DLD1 (cell line): ENCODE measurements at regions not wholly inside any gene's neighbourhood (a gene's known extent, or its start where the extent isn't known, plus 50 kb on each side); places are given as distances from the start of the nearest gene placed in this dataset.

Source experiments
- in situ Hi-C: cut with HindIII; loops from 2 replicates; pipeline ENCODE4 v1.10.0; 2017; ENCODE audit warnings: low sequenced_read_pairs

- in situ Hi-C loops: no loop called here
Measured at GRCh38 chr3:117059067-117059955, 349.7 kb downstream of the TUSC7 start.

DNA sequence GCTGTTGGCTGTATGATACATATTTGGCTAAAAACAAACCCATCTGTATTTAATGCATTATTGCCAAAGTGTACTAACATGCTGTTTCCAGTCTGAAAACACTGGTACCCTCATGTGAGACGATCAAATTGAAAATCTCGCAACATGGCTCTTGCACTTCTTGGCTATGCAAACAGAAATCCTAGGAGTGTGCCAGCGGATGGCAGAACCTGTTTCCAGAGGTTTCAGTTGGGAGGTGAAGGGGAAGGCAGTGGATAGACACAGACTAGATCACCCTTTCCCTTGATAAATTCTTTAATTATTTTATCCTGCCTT, 350.3 kb downstream of the TUSC7 start:
- in situ Hi-C loops: no loop called here

DNA sequence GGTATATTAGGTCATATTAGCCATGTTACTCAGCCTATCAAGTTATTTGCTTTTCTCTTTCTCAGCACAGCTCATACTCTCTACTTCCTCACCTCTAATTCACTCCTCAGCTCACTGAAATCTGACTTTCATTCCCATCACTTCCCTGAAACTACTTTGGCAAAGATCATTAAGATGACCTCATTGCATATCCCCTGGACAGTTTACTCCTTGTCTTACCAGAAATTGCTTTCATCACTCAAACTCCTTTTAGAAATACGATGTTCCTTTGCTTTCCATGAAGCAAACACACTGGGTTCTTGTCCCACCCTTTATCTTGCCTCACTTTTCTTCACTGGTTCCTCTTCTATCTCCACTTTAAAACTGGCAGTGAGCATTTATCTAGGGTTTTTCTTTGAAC, 354.4 kb downstream of the TUSC7 start:
- in situ Hi-C loops: no loop called here

DNA sequence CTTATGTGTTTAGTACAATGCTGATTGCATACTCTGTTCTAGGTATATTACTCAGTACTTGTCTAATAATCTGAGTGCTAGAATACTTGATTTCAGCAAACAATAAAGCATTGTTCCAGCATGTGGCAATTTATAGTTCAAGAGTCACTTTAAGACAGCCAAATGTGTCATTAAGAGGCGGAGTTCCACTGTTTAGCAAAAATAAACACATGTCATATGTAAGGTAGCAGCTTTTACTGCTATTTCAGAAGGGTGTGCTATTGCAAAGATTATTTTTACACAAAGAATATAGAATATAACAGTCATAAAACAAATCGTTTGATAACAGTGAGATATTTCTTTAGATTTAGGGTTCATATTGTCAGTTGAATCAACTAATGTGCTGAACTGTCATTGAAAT, 358.7 kb downstream of the TUSC7 start:
- in situ Hi-C loops: no loop called here

DNA sequence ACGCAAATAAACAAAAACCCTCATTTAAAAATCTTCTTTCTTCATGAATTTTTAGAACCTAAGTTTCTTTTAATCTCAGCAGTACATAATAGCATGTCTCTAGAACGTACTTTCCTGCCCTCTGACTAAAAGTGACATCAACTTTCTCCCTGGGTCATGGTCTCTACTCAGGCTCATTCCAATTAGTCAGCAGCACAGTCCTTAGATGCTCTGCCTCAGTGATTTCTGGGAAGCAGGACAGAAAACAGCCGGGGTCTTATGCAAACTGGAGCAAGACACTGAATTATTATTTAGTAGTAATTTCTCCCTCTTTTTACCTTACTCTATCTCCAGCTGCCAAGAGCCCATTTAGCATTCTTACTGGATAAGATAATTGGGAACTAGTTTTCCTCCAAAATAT, 365.2 kb downstream of the TUSC7 start:
- in situ Hi-C loops: no loop called here

DNA sequence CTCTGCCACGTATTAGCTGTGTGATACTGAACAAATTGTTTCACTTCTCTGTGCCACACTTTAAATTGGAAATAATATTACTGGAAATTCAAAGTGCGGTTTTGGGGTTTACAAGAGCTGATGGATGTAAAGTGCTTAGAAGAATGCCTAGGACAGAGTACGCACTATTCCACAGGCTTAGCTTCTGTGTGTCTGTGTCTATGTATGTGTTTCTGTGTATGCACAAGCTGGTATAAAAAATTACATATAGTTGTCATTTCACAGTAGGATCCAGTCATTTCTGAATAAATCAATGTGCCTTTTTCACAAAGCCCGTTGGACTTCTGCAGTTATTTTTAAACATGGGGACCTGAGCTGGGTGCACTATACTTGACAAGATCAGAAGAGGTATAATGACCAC, 370.4 kb downstream of the TUSC7 start:
- in situ Hi-C loops: no loop called here

DNA sequence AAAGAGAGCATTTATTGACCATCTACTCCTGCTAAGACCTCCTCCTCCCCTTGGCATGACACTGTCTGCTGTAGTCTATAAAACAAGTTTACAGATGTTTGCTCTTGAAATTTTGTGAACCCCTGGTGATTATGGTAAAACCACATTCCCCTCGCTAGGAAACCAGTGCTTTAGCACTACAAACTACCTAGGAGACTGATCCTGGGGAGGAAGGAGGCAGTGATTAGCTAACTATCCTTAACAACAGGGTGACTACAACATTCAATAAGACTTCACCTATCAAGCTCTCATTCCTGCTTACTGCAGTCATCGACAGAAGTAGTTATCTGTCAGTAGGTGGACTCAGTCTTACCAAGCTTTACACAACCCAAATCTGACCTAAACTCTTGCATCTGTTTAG, 371.3 kb downstream of the TUSC7 start:
- in situ Hi-C loops: no loop called here

- in situ Hi-C loops: no loop called here
Measured at GRCh38 chr3:117084277-117084676, 374.7 kb downstream of the TUSC7 start.

DNA sequence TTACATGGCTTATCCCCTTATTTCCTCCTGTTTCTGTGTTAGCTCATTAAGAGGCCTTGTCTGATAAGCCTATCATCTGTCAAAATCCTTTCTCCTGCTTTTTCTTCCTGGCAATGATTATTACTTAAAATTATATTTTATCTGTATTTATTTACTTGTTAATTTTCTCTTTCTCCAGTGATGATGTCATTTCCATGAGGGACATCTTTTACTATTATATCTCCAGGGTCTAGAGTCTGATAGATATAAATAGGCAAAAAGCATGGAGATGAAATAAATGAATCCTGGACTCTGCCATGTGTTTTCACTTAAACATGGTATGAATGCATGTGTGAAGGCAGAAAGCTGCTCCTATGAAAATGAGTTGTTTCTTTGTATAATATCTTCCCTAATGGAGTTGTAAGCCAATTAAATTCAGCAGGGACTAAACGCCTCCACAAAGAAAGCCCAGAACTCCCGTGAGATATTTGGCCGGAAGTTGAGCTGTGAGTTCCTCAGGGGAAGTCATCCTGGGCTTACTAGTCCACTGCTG, 375.2 kb downstream of the TUSC7 start:
- in situ Hi-C loops: no loop called here

DNA sequence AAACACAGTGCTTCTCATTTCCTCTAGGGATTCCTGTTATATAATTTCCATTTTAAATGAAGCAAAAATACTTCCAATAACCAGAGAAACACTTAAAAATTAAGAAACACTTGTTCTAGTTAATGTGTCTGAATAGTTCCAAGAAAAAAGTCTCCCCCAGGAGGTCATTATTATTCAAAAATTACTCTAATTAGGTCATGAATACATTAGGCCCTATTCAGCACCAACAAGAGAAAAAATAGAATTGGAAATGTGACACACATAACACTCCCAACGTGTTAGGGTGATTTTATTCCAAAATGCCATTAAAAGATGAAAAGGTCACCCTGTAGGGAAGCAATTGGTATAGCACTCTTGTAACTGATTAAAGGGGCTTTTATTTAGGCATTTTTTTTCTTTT, 382.1 kb downstream of the TUSC7 start:
- in situ Hi-C loops: no loop called here

GRCh38 chr3:117096549-117096948, 387.0 kb downstream of the TUSC7 start:
- in situ Hi-C loops: no loop called here

GRCh38 chr3:117097351-117097750, 387.8 kb downstream of the TUSC7 start:
- in situ Hi-C loops: no loop called here

DNA sequence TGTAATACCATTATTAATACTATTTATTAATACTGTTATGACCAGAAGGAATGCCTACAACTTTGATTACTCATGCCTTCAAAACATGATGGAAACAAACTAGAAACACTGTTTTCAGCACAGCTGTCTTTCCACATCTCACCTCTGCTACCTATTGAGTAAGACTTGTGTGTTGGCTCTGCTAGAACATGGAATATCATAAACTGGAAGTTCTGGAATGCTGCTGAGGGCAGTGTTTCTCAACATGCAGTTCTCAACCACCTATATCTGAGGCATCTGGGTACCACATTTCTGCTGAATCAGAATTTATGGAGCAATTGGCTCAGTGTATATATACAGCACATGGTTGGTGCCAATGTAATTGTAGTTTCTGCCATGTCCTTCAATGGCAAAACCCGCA, 392.1 kb downstream of the TUSC7 start:
- in situ Hi-C loops: no loop called here

- in situ Hi-C loops: no loop called here
Measured at GRCh38 chr3:117102426-117102825, 392.8 kb downstream of the TUSC7 start.

DNA sequence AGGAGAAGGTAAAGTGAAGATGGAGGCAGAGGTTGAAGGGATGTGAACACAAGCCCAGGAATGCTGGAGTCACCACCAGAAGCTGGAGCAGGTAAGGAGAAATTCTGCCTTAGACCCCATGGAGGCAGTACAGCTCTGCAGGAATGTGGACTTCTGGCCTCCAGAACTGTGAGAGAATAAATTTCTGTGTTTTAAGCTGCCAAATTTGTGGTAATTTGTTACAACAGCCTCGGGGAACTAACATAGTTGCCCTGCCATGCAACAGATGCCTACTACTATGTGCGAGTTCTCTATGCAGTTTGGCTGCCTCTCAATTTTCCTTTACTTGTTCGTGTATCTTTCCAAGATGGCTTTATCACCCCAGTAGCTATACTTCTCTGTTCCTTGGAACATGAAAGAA, 394.1 kb downstream of the TUSC7 start:
- in situ Hi-C loops: no loop called here

DNA sequence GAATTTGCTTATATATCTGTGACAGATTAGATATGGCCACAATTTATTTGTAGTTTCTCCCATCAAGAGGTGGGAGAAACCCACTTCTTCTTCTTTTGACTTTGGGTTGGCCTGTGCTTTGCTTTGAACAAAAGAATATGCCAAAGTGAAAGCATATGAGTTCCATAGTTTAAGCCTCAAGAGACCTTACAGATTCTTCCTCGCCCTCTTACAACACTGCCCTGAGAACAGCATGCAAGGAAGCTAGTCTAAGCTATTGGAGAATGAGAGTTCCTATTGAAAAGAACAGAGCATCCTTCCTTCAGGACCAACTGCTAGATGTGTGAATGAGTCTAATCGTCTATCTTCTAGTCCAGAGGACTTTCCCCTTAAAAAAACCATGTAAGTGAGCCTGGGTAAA, 394.8 kb downstream of the TUSC7 start:
- in situ Hi-C loops: no loop called here

GRCh38 chr3:117104792-117105191, 395.2 kb downstream of the TUSC7 start:
- in situ Hi-C loops: no loop called here

GRCh38 chr3:117105686-117106085, 396.1 kb downstream of the TUSC7 start:
- in situ Hi-C loops: no loop called here

GRCh38 chr3:117106396-117106795, 396.8 kb downstream of the TUSC7 start:
- in situ Hi-C loops: no loop called here

- in situ Hi-C loops: no loop called here
Measured at GRCh38 chr3:117107946-117108345, 398.4 kb downstream of the TUSC7 start.

DNA sequence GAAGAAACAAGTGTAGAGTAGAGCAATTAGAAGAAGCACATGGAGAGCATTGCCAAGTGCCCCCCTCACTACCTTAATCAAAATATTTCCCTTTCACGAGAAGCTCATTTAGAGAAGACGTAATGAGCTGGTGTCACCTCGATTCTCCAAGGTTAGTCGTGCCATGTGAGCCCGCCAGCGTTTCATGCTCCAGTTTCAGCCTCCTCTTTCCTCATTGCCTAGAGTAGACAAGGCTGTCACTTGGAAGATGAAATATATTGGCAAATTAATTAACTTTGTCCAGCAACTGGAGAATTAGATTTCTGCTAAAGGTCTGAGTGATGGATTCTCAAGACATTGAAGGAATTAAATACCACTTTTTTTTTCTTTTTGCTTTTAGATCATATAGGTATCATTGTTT, 399.6 kb downstream of the TUSC7 start:
- in situ Hi-C loops: no loop called here

GRCh38 chr3:117114517-117115265, 405.1 kb downstream of the TUSC7 start:
- in situ Hi-C loops: no loop called here
